ENCODE measurements at regions not wholly inside any gene's neighbourhood (a gene's known extent, or its start where the extent isn't known, plus 50 kb on each side); places are given as distances from the start of the nearest gene placed in this dataset.

DNA sequence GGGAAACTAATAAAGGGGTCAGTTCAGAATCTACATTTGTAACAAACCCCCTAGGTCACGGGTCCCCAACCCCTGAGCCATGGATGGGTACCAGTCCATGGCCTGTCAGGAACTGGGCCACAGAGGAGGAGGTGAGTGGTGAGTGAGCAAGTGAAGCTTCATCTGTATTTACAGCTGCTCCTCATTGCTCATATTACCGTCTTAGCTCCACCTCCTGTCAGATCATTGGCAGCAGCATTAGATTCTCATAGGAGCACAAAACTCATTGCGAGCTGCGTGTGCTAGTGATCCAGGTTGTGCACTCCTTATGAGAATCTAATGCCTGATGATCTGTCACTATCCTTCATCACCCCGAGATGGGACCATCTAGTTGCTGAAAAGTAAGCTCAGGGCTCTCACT lies 88.4 kb upstream of the MPP7 start:
- H3K9ac ChIP-seq (replicated peaks; ENCODE audit: extremely low read depth, insufficient read depth, low read length), result no peak overlapping the region
- no peaks in the 10 kb centered on the region for H3K79me2 ChIP-seq (ENCODE audit: control insufficient read depth, insufficient read depth, low read length)
- no peaks in the 10 kb centered on the region for H3K36me3 ChIP-seq (ENCODE audit: control insufficient read depth in 2 of 2, extremely low read depth in 1 of 2, insufficient read depth in 2 of 2, low read length in 2 of 2)
- no peak overlapping the region for H3K4me2 ChIP-seq (ENCODE audit: insufficient read depth, low read length)
- dilution Hi-C loops (cut with MboI; ENCODE audit: extremely low pct_ligation_motif_present, low sequenced_read_pairs), result no loop called here
- no peaks in the 10 kb centered on the region for H3K4me1 ChIP-seq (ENCODE audit: control insufficient read depth, extremely low read depth, insufficient read depth, low read length)
- ChIA-PET POLR2A (no interaction called here), CTCF (interaction anchor here (1.0 to 1.1 kb wide), 2 partner anchors 10 to 140 kb away, joined by 3 to 5 read pairs; no protein-coding TSS in a partner anchor)
- BruUV-seq (replicated peaks), result no TSS peak
- no peaks in the 10 kb centered on the region for H3K9me1 ChIP-seq (replicated peaks; ENCODE audit: control insufficient read depth, extremely low read depth, insufficient read depth, low read length)
- H2AFZ ChIP-seq (ENCODE audit: low read depth, low read length), result no peak overlapping the region
- DNase-seq (ENCODE audit: low read depth, low spot score) (no peak), FAIRE-seq (no peak)
- no peaks in the 10 kb centered on the region for H4K20me1 ChIP-seq (replicated peaks; ENCODE audit: control insufficient read depth, extremely low read depth, insufficient read depth, low read length)
- H3K9me3 ChIP-seq (replicated peaks; ENCODE audit: control insufficient read depth, insufficient read depth, low read length), result no peaks in the 10 kb centered on the region
- H3K4me3 ChIP-seq (replicated peaks in 1 of 3; ENCODE audit: insufficient read depth in 1 of 3, low read depth in 1 of 3, low read length in 3 of 3), result no peak overlapping the region
- H3K27me3 ChIP-seq (ENCODE audit: control insufficient read depth in 2 of 2, insufficient read depth in 2 of 2, low read length in 2 of 2), result no peaks in the 10 kb centered on the region
- TF ChIP-seq POLR2AphosphoS5 (IDR thresholded peaks at IDR 0.05; ENCODE audit: insufficient read depth, low read depth, low read length) (no peak), FOS (IDR thresholded peaks at IDR 0.05; ENCODE audit: borderline replicate concordance, insufficient read depth, low read length) (no peak), MYC (IDR thresholded peaks at IDR 0.05; ENCODE audit: low read depth, low read length) (no peak), GATA2 (IDR thresholded peaks at IDR 0.05; ENCODE audit: insufficient read depth, insufficient read length, low read depth, low read length) (no peak), POLR2A (IDR thresholded peaks at IDR 0.05; ENCODE audit: low read depth, low read length) (no peak), MAX (IDR thresholded peaks at IDR 0.05; ENCODE audit: insufficient read depth, insufficient read length) (no peak), JUN (IDR thresholded peaks at IDR 0.05; ENCODE audit: borderline replicate concordance, insufficient read depth, insufficient read length, low read depth) (no peak), EZH2 (IDR thresholded peaks at IDR 0.05; ENCODE audit: borderline replicate concordance, low read depth, low read length, severe bottlenecking) (no peak)
- TF ChIP-seq, protein P1, sequence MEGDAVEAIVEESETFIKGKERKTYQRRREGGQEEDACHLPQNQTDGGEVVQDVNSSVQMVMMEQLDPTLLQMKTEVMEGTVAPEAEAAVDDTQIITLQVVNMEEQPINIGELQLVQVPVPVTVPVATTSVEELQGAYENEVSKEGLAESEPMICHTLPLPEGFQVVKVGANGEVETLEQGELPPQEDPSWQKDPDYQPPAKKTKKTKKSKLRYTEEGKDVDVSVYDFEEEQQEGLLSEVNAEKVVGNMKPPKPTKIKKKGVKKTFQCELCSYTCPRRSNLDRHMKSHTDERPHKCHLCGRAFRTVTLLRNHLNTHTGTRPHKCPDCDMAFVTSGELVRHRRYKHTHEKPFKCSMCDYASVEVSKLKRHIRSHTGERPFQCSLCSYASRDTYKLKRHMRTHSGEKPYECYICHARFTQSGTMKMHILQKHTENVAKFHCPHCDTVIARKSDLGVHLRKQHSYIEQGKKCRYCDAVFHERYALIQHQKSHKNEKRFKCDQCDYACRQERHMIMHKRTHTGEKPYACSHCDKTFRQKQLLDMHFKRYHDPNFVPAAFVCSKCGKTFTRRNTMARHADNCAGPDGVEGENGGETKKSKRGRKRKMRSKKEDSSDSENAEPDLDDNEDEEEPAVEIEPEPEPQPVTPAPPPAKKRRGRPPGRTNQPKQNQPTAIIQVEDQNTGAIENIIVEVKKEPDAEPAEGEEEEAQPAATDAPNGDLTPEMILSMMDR (IDR thresholded peaks at IDR 0.05; ENCODE audit: extremely low read depth in 1 of 2, insufficient read depth in 1 of 2, low read depth in 1 of 2, low read length in 2 of 2), result no peak
- intact Hi-C loops (cut with micrococcal nuclease), result no loop called here
- no peak overlapping the region for H3K27ac ChIP-seq (ENCODE audit: insufficient read depth, low read depth, low read length)
